Gastroesophageal sphincter (tissue), 3 donors: ENCODE measurements at regions not wholly inside any gene's neighbourhood (a gene's known extent, or its start where the extent isn't known, plus 50 kb on each side); places are given as distances from the start of the nearest gene placed in this dataset.

Experiments used
- CTCF ChIP-seq, 4 experiments: fragments of 200-600 bp in 2 of 4; fragments of 450-650 bp in 2 of 4; sonication (generic) in 1 of 4; IDR thresholded peaks; one replicate each; pipeline ENCODE4 v1.5.1; 2017 to 2019; ENCODE audit warnings: antibody characterized with exemption in 4 of 4, mild to moderate bottlenecking in 2 of 4, moderate library complexity in 2 of 4
- POLR2AphosphoS5 ChIP-seq: sonication (generic); formaldehyde crosslinking; IDR thresholded peaks from one replicate; pipeline ENCODE4 v1.6.1; 2017; ENCODE audit warnings: antibody characterized with exemption

- TF ChIP-seq CTCF (IDR thresholded peaks at IDR 0.05) (no peak), POLR2AphosphoS5 (no peak)
Measured at GRCh38 chr2:175829741-175830140, 172.3 kb downstream of the LNPK start.
